OCI-LY1 (cell line): ENCODE measurements at regions not wholly inside any gene's neighbourhood (a gene's known extent, or its start where the extent isn't known, plus 50 kb on each side); places are given as distances from the start of the nearest gene placed in this dataset.

Source experiments
- H2AFZ ChIP-seq: fragments of 200-600 bp; sonication (generic), shearing (Covaris generic); 2 replicates; pipeline ENCODE4 v1.6.0; 2014; ENCODE audit warnings: antibody characterized with exemption, mild to moderate bottlenecking, low read length
- H3F3A ChIP-seq: fragments of 200-600 bp; sonication (generic), shearing (Covaris generic); 2 replicates; pipeline ENCODE4 v1.6.0; 2014; ENCODE audit warnings: mild to moderate bottlenecking, antibody characterized with exemption, low read length, moderate library complexity; ENCODE audit not compliant: insufficient read depth
- H3K27ac ChIP-seq: fragments of 200-600 bp; sonication (generic); 2 replicates; pipeline ENCODE4 v1.5.1; 2014; ENCODE audit warnings: low read length, mixed run types, mild to moderate bottlenecking, low read depth; ENCODE audit not compliant: poor library complexity, severe bottlenecking
- H3K27me3 ChIP-seq: fragments of 200-600 bp; sonication (generic); 2 replicates; pipeline ENCODE4 v1.6.0; 2014; ENCODE audit warnings: antibody characterized with exemption, mild to moderate bottlenecking, low read length, moderate library complexity; ENCODE audit not compliant: insufficient read depth
- H3K36me3 ChIP-seq: fragments of 200-600 bp; sonication (generic); 2 replicates; pipeline ENCODE4 v1.6.1; 2014; ENCODE audit warnings: mild to moderate bottlenecking, antibody characterized with exemption, low read length, moderate library complexity, mixed read lengths; ENCODE audit not compliant: insufficient read depth
- H3K4me1 ChIP-seq: fragments of 200-600 bp; sonication (generic); 2 replicates; pipeline ENCODE4 v1.5.1; 2014; ENCODE audit warnings: mild to moderate bottlenecking, low read length, moderate library complexity; ENCODE audit not compliant: insufficient read depth, severe bottlenecking
- H3K4me2 ChIP-seq: fragments of 200-600 bp; sonication (generic), shearing (Covaris generic); 2 replicates; pipeline ENCODE4 v1.6.1; 2014; ENCODE audit warnings: low read length
- H3K4me3 ChIP-seq: fragments of 200-600 bp; sonication (generic); 2 replicates; pipeline ENCODE4 v1.5.1; 2014; ENCODE audit warnings: low read length, low read depth, mild to moderate bottlenecking, mixed read lengths; ENCODE audit not compliant: poor library complexity, severe bottlenecking
- H3K79me2 ChIP-seq: fragments of 200-600 bp; shearing (Covaris generic); 2 replicates; pipeline ENCODE4 v1.6.1; 2016; ENCODE audit warnings: mixed run types, low read length, mixed read lengths; ENCODE audit not compliant: insufficient read depth
- H3K9ac ChIP-seq: fragments of 200-600 bp; sonication (generic), shearing (Covaris generic); 2 replicates; pipeline ENCODE4 v1.6.1; 2014; ENCODE audit warnings: mild to moderate bottlenecking, low read length, mixed read lengths
- H3K9me2 ChIP-seq: fragments of 200-600 bp; sonication (generic), shearing (Covaris generic); 2 replicates; pipeline ENCODE4 v1.6.1; 2014; ENCODE audit warnings: low read depth, mild to moderate bottlenecking, low read length, mixed read lengths
- H3K9me3 ChIP-seq: fragments of 200-600 bp; shearing (Covaris generic); 2 replicates; pipeline ENCODE4 v1.6.1; 2014; ENCODE audit warnings: low read length, mixed read lengths
- H4K20me1 ChIP-seq: fragments of 200-600 bp; sonication (generic), shearing (Covaris generic); 2 replicates; pipeline ENCODE4 v1.6.0; 2016; ENCODE audit warnings: mild to moderate bottlenecking, low read length; ENCODE audit not compliant: insufficient read depth
- CTCF ChIP-seq: fragments of 200-600 bp; sonication (generic), shearing (Covaris generic); IDR thresholded peaks from 2 replicates; pipeline ENCODE4 v1.5.1; 2017; ENCODE audit warnings: mild to moderate bottlenecking, antibody characterized with exemption, low read length, moderate library complexity, mixed read lengths
- EZH2 ChIP-seq: fragments of 200-600 bp; sonication (generic), shearing (Covaris generic); IDR thresholded peaks from 2 replicates; pipeline ENCODE4 v1.8.0; 2017; ENCODE audit warnings: borderline replicate concordance, mixed run types, mild to moderate bottlenecking, antibody characterized with exemption, low read length, moderate library complexity, mixed read lengths

GRCh38 chr13:34756136-34756535, 185.9 kb upstream of the NBEA start:
- Histone ChIP-seq H3K36me3 (no peaks in the 10 kb centered on the region), H3K9me2 (no peaks in the 10 kb centered on the region), H3K27me3 (no peaks in the 10 kb centered on the region), H3K4me3 (no peak overlapping the region), H3K4me1 (no peaks in the 10 kb centered on the region), H3K9ac (no peak overlapping the region), H3K9me3 (no peaks in the 10 kb centered on the region), H3F3A (no peaks in the 10 kb centered on the region), H3K4me2 (no peak overlapping the region), H3K27ac (no peak overlapping the region), H2AFZ (no peak overlapping the region), H3K79me2 (no peaks in the 10 kb centered on the region), H4K20me1 (no peaks in the 10 kb centered on the region)
- TF ChIP-seq CTCF (no peak), EZH2 (no peak)

GRCh38 chr13:34756572-34756971, 185.5 kb upstream of the NBEA start:
- TF ChIP-seq CTCF (no peak), EZH2 (no peak)
- Histone ChIP-seq H2AFZ (no peak overlapping the region), H3K4me3 (no peak overlapping the region)

GRCh38 chr13:34757441-34757840, 184.6 kb upstream of the NBEA start:
- H3K79me2 ChIP-seq = no peaks in the 10 kb centered on the region
- no peaks in the 10 kb centered on the region for H3K4me1 ChIP-seq
- H3K9me3 ChIP-seq = no peaks in the 10 kb centered on the region
- no peak overlapping the region for H3K4me2 ChIP-seq
- H3K27ac ChIP-seq = no peak overlapping the region
- H2AFZ ChIP-seq = no peak overlapping the region
- H3K9ac ChIP-seq = no peak overlapping the region
- H4K20me1 ChIP-seq = no peaks in the 10 kb centered on the region
- TF ChIP-seq CTCF (no peak), EZH2 (no peak)
- H3K4me3 ChIP-seq = no peak overlapping the region
- no peaks in the 10 kb centered on the region for H3F3A ChIP-seq
- no peaks in the 10 kb centered on the region for H3K9me2 ChIP-seq
- no peaks in the 10 kb centered on the region for H3K27me3 ChIP-seq
- no peaks in the 10 kb centered on the region for H3K36me3 ChIP-seq

More at GRCh38 chr13:34756572-34756971, 185.5 kb upstream of the NBEA start:
- H3K27me3 ChIP-seq = no peaks in the 10 kb centered on the region
- H4K20me1 ChIP-seq = no peaks in the 10 kb centered on the region
- H3K9me3 ChIP-seq = no peaks in the 10 kb centered on the region
- no peaks in the 10 kb centered on the region for H3F3A ChIP-seq
- H3K9ac ChIP-seq = no peak overlapping the region
- H3K4me1 ChIP-seq = no peaks in the 10 kb centered on the region
- H3K36me3 ChIP-seq = no peaks in the 10 kb centered on the region
- H3K79me2 ChIP-seq = no peaks in the 10 kb centered on the region
- no peaks in the 10 kb centered on the region for H3K9me2 ChIP-seq
- H3K4me2 ChIP-seq = no peak overlapping the region
- H3K27ac ChIP-seq = no peak overlapping the region
